C4-2B (cell line): ENCODE measurements at regions not wholly inside any gene's neighbourhood (a gene's known extent, or its start where the extent isn't known, plus 50 kb on each side); places are given as distances from the start of the nearest gene placed in this dataset.

ENCODE experiments used
- H3K27ac ChIP-seq: fragments of 450-650 bp; 2 replicates; pipeline ENCODE4 v1.5.1; 2017
- ZFX ChIP-seq: fragments of 450-650 bp; IDR thresholded peaks from 2 replicates; pipeline ENCODE4 v1.6.1; 2017
- TF ChIP-seq, protein P1 (sequence below): fragments of 450-650 bp; conservative IDR thresholded peaks from 2 replicates; pipeline ENCODE4 v1.5.1; 2017; ENCODE audit warnings: mild to moderate bottlenecking

DNA sequence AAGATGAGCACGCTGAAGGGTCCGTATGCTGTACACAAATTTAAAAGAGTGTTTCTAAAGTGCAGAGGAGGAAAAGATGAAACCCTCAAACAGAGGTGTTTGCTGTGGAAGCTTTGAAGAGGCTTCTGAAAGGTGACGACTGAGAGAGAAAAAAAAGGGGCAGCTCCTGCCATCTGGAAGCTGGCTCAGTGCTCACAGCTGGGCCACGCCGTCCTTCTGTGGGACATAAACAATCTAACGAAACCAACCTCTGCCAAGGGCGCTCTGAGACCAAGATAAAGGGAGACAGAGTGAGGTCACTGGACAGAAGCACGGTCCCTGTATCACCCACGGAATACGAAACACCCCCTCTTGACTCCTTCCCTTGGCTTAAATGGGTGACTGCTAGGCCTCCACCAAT is 96.3 kb upstream of the SLC6A6 start:
- TF ChIP-seq ZFX = no peak
- TF ChIP-seq, protein P1, sequence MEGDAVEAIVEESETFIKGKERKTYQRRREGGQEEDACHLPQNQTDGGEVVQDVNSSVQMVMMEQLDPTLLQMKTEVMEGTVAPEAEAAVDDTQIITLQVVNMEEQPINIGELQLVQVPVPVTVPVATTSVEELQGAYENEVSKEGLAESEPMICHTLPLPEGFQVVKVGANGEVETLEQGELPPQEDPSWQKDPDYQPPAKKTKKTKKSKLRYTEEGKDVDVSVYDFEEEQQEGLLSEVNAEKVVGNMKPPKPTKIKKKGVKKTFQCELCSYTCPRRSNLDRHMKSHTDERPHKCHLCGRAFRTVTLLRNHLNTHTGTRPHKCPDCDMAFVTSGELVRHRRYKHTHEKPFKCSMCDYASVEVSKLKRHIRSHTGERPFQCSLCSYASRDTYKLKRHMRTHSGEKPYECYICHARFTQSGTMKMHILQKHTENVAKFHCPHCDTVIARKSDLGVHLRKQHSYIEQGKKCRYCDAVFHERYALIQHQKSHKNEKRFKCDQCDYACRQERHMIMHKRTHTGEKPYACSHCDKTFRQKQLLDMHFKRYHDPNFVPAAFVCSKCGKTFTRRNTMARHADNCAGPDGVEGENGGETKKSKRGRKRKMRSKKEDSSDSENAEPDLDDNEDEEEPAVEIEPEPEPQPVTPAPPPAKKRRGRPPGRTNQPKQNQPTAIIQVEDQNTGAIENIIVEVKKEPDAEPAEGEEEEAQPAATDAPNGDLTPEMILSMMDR = no peak
- H3K27ac ChIP-seq = no peak overlapping the region

DNA sequence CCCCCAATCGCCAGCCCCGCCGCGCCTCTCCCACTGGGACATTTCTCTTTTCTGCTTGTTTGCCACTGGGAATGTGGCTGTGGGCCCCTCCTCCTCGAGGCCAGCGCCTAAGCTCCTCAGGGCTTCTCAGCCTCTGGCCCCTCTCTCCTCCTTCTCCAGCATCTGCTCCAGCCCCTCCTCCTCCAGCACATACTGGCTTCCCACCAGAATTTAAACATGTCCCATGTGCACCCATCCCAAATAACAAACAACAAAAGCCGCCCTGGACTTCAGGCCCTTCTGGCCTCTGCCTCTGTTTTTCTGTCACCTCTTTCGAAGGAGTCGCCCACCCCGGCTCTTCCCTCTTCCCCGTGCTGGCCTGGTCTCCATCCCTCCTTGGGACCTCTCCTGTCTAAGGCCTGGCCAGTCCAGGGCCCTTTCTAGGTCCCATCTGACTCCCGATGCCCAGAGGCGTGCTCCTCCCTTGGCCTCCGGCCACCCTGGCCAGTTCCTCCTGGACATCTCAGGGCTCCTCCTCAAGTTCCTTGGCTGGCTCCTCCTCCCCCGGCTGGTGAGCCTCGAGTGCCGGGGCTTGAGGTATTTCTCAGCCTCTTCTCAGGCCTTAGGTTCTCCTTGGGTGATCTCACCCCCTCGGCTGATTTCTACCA is 94.6 kb upstream of the SLC6A6 start:
- TF ChIP-seq, protein P1 = no peak
- no peak for TF ChIP-seq ZFX
- H3K27ac ChIP-seq = no peak overlapping the region

DNA sequence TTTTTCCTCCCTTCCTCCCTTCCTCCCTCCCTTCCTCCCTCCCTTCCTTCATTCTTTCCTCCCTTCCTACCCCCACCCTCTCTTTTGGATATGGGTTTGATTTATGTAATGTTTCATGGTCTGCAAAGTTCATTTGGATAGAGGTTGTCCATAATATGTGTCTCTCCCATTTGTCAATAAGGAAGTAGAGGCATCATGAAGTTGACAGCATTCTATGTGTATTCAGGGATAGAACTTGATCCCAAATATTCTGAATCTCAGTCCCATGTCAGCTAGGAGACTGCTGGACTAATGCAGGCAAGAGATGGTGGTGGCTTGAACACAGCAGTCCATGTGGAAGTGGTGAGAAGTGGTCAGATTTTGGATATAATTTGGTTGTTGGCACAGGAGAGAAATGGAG is 90.7 kb upstream of the SLC6A6 start:
- no peak for TF ChIP-seq ZFX
- TF ChIP-seq, protein P1 = no peak
- H3K27ac ChIP-seq = no peak overlapping the region

DNA sequence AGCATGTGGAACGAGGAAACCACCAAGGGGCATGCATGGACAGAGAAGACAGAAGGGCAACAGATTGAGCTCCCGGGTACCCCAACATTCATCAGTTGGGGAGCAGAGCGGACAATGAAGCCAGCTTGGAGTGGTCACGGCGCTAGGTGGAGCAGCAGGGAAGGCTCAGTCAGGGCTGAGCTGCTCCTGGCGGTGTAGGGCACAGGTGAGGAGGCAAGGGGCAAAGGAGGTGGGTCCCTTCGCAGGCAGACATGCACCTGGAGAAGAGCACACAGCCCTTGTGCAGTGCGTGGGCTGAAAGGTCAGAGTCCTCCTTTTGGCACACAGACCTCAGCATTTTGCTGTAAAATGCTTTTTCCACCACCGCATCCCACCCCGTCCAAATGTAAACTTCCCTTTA is 90.0 kb upstream of the SLC6A6 start:
- no peak overlapping the region for H3K27ac ChIP-seq
- TF ChIP-seq, protein P1 = no peak
- TF ChIP-seq ZFX = no peak

DNA sequence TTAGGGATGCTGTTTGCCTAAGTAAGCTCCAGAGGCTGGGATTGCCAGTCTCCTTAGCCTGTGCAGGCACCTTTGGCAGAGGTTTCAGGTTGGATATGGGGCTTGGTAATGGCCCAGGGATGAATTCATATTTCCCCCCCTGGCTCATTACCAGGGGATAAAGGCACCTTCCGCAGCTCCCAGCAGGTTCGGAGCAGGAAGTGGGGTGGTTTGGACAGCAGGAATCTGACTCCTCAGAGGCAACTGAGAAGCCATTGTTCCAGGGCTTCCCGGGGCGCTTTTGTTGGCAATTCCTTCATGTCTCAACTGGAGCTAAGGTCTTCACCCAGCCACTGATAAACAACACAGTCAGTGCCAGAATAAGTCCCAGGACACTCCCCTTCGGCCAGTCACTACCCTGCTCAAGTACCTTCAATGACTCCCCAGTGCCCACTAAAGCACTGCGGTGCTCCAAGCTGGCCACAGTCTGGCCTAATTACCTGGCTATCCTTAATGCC is 85.3 kb upstream of the SLC6A6 start:
- no peak for TF ChIP-seq ZFX
- TF ChIP-seq, protein P1 = no peak
- H3K27ac ChIP-seq = no peak overlapping the region

DNA sequence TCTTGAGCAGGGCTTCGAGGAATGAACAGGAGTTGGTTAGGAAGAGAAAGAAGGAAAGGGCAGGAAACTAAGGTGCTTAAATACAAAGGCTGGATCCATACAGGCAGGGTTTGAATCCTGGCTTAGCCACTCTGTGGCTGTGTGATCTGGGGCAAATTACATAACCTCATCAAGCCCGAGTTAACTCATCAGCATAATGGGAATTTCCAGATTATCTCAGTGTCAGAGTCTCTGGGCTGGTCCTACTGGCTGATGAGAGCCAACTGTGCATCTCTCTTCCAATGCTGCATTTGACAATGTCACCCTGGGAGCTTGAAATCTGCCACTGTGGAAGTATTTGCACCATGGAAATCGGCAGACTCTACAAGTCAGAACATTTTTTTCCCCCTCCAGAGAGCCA is 83.8 kb upstream of the SLC6A6 start:
- TF ChIP-seq, protein P1 = no peak
- TF ChIP-seq ZFX = no peak
- H3K27ac ChIP-seq = no peak overlapping the region

DNA sequence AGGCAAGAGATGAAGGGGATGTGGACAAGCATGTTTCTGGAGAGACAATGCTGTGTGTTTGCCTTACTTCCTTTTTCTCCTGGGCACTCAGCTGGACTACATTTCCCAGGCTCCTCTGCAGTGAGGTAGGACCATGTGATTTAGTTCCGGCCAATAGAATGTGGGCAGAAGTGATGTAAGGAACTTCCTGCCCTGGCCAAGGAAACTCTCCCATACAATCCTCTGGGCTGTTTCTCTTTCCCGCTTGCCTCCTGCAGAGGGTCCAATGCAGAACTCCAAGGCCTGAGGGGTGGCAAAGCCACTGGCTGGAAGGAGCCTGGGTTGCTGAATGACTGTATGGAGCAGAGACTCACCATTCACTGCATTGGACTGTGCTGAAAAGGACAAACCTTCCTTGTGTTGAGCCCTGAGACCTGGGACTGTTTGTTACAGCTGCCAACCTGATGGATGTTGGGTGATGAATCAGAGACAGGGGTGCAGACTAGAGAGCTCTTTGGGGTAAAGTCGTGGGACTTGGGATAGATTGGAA is 82.7 kb upstream of the SLC6A6 start:
- H3K27ac ChIP-seq = no peak overlapping the region
- TF ChIP-seq, protein P1 = no peak
